ENCODE measurements at regions not wholly inside any gene's neighbourhood (a gene's known extent, or its start where the extent isn't known, plus 50 kb on each side); places are given as distances from the start of the nearest gene placed in this dataset.

DNA sequence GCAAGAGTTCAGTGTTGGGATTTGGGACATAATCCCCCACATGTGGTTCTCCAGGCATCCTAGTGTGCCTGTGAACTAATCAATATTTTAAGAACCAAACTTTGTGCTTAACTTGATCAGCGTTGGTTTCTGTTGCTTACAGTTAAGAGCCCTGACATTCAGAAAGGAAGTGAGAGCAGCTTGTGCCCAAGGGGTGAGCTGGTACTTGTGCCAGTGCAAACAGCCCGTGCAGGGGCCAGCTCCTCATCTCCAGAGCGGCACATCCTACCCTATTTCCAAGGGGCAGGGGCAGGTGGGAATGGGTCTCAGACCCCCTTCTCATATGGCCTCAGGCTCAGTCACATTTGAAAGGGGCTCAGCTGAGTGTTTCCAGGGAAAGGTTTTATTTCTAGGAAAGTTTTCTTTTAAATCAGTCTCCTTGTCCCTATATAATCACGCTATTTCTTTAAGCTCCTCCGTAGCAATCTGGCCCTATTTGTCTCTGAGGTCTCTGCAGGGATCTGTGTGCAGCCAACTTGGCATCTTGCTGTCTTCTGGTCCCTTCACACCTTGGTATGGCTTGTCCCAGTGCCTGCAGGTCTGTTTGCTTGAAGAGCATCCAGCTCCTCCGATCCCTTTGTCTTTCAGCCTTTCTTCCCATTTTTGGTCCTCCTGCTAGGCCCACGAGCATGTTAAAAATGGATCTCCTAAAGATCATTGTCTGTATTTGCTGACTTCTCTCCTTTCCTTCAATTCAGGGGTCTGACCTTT is 358.9 kb downstream of the HRH4 start:
- DNase-seq (ENCODE audit: low read depth), result no peak

DNA sequence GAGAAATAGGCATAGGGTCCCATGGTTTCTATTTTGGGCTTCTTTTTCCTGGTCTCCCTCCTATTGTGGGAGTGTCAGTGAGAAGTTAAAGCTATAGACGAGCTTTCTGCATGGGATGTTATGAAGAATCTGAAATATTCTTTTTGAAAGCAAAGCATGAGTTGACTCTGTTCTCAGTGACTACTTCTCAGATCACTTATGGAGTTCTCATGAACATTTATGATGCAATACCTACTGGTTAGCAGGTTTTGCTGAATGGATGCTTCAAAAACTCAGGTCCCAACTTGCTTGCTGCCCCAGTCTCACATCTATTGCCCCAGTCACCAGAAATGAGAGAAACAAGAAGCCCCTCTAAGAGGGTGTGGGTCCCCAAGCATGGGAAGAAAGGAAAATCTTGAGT is 365.0 kb downstream of the HRH4 start:
- no peak for DNase-seq (ENCODE audit: low read depth)

DNA sequence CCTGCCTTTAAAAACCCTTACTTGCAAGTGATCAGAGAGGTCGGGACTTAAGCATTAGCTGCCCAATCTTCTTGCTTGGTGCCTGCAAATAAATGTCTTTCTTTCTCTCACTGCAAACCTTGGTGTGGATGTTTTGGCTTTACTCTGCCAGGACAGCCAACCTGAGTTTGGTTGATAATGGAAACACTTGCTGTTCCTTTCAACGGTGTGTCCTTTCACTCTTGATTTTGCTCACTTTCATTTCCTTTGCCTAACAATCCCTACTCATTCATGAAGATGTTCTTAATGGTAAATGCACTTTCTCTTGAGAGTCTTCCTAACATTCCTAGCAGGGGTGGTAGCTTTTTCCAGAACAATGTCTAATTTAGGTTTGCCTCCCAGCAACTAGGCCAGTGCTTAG is 366.2 kb downstream of the HRH4 start:
- no peak for DNase-seq (ENCODE audit: low read depth)

DNA sequence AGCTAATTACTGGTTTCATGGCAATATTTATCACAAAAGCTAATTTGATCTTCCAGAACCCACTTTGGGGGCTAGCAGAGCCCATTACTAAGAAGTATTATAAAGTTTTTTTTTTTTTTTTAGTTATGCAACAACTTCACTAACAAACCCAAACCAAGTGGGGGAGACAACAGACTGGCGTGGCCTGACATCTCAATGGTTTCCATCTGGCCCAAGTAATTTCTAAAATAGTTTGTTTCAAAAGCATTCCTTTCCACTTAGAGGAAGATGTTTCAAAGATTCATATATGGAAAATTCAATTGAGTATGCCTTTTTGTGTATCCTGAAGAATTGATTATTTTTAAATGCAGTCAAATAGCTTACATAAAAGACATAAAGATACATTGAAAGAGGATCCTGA is 367.1 kb downstream of the HRH4 start:
- no peak for DNase-seq (ENCODE audit: low read depth)

DNA sequence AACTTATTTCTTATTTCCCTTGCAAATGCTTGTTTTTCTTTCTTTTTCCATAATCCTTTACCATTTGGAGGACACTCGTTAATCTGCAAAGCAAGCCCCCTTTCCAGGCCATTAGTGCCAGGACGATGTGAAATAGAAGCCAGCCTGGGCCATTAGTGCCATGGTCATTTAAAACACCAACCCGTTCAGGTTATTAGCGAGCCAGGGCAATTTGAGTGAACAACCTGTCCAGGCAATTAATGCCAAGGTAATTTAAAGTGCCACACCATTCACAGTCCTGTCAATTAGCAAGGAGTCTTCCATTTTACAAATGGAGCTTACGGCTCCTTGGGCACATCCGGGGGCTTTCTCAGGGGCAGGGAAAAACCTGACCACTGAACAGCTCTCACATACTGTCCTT is 370.6 kb downstream of the HRH4 start:
- no peak for DNase-seq (ENCODE audit: low read depth)

DNA sequence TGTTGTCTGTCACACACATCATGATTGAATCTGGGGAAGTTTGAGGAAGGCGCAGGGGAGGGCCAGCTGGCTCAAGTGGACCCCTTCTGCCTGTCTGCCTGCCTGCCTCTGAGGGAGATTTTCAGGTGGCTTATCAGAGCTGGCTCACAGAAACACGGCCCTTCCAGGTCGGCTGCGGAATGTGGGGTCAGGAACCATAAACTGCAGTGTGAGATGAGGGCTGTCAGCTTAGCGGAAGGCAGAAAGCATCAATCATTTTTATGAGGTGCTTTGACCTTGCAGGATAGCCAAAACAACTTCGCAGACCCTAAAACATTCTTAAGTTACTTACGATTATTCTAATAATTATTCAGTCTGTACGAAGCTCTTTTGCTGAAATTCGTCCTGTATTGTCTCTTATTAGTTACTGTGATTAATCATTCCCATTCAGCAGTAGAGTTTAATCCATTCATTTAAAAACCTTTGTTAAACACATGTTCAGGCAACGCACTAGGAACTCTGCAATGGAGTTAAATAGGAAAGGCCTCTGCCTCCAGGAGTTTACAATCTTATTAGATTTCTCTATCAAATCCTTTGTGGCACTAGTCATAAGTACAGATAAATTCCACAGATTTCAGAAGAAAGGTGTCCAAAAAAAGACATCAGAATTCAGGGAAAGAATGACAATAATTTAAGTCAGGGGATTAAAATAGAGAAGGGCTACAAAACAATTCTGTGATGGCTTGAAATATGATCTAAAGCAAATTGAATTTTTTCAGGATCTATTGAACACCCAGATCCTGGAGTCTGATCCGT is 371.6 kb downstream of the HRH4 start:
- no peak for DNase-seq (ENCODE audit: low read depth)

DNA sequence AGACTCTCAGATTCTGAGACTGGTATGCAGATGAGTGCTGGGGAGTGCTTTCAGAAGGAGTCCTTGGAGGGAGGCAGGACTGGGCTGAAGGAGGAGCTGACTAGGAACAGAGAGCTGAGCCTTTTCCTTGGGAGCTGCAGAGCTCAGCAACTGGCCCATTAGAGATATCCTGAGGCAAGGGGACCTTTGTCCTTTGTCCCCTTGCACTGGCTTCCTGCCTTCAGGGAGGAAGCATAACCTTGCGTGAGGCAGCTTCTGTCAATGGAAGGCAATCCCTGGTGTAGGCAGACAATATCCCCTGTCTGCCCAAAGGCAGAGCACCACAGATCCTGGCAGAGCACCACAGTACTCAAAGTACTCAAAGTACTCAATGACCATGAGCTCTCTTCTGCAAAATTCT is 375.3 kb downstream of the HRH4 start:
- no peak for DNase-seq (ENCODE audit: low read depth)

DNA sequence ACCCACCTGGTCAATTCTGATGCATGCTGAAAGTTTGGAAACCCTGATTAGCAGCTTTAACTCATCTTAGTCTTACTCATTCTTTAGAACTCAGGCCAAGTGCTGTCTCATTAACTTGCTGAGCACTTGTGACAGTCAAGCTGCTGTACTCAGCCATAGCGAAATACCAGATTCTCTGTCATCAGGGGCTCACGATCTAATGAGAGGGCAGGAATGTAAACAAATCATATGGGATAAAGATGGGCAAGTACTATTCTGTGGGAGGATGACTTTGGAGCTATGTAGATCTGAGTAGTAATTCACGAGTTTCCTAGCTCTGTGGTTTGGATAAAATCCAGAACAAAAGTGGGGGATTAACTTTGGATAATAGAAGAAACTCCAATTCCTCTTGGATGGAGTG is 376.6 kb downstream of the HRH4 start:
- no peak for DNase-seq (ENCODE audit: low read depth)

DNA sequence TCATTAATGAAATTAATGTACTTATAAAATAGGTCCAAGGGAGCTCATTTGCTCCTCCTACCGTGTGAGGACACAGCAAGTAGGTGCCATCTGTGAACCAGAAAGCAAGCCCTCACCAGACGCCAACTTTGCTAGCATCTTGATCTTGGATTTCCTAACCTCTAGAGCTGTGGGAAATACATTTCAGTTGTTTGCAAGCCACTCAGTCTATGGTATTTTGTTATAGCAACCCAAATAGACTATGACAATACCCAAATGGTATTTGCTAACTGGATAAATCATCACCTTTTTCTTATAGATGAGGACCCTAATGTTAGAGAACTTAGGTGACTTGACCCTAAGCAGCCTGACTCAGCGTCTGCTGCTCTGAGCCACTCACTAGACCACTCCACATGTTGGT is 379.6 kb downstream of the HRH4 start:
- DNase-seq (ENCODE audit: low read depth), result no peak

DNA sequence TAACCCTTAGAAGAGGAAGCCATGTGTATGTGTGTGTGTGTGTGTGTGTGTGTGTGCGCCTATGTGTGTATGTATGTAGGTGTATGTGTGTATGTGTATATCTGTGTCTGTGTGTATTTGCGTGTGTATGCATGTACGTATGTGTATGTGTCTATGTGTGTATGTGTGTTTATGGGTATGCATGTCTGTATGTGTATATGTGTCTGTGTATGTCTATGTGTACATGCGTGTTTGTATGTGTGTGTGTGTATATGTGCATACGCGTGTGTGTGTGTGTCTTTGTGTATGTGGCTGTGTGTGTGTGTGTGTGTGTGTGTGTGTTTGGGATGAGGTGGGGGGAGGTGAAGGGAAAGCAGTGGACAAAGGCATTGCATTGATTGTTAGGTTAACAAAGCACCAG is 380.2 kb downstream of the HRH4 start:
- no peak for DNase-seq (ENCODE audit: low read depth)

DNA sequence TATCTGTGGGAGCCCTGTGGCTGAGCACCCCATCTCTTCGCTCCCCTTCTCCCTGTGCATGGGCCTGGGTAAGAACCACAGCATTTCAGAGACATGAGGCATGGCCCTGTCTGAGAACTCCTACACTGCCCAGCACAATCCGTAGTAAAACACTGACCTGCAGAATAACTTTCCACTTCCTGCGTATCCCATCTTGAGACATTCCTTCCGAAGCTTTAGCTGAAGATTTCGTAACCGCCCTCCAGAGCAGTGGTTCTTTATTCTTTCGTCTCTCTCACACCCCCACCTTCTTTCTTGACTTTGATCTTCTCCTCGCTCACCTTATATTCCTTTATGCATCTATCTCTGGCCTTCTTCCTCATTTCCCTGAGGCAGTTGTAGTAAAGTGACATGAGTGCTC is 381.1 kb downstream of the HRH4 start:
- DNase-seq (ENCODE audit: low read depth), result no peak

DNA sequence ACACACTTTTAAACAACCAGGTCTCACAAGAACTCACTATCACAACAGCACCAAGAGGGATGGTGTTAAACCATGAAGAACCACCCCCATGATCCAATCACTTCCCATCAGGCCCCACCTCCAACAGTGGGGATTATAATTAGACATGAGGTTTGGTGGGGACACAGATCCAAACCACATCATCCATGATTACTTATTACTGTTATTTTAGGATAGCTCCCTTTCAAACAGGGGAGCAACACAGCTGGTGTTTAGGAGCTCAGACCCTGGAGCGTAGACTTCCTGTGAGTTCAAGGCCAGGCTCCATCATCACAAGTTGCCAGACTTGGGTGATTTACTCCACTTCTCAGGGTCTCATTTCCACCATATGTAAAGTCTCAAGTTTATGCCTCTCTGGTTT is 382.7 kb downstream of the HRH4 start:
- peak; percentile 42 for DNase-seq (ENCODE audit: low read depth)

DNA sequence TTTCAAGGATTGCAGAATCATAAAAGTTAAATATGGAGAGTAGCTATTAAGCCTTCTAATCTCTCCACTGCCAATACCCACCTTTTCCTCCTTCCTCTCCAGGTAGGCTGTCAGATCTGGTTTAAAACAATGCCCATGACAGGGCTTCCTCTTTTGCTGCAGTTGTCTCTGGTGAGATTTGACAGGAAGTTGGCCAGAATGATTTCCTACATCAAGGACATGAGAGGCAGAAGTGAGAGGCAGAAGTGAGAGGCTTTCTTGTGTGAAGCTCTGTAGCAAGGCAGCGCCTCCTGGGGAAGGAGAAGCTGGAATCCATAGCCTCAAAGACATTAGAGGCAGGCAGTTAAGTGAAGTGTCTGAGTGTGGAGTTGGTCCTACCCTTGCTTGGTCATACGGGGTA is 385.7 kb downstream of the HRH4 start:
- no peak for DNase-seq (ENCODE audit: low read depth)

DNA sequence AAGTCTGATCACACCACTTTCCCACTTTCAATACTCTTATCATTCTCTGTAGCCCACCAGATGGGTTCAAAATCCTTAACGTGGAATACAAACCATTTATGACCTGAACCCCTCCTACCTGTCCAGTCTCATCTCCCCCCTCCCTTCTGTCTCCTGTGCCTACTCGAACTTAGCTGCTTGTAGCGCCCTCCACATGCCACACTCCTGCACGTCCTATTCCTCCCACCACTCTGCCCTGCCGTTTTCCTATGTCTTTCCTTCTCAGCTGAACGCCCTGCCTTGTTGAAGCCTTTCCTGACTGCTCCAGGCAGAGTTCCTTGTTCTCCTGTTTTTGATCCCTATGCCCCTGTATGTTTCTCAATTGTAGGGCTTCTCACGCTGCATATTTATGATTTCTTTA is 390.1 kb downstream of the HRH4 start:
- DNase-seq (ENCODE audit: low read depth), result no peak

DNA sequence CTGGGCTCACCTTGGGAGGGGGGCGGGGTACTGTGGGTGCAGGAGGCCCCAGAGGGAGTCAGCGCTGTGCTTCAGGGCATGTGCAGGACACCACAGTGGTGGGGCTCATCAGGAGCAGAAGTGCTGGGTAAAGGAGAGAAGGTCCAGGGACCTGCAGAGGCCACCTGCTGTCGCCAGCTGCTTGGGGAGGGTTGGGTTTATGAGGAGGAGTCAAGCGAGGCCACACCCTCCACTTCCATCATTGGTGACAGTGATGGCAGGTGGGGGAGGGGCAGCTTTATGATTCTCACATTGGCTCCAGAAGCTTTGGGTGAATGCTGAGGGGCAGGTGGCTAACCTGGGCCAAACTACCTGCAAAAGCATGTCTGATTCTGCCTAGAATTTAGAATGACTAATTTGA is 392.6 kb downstream of the HRH4 start:
- no peak for DNase-seq (ENCODE audit: low read depth)

DNA sequence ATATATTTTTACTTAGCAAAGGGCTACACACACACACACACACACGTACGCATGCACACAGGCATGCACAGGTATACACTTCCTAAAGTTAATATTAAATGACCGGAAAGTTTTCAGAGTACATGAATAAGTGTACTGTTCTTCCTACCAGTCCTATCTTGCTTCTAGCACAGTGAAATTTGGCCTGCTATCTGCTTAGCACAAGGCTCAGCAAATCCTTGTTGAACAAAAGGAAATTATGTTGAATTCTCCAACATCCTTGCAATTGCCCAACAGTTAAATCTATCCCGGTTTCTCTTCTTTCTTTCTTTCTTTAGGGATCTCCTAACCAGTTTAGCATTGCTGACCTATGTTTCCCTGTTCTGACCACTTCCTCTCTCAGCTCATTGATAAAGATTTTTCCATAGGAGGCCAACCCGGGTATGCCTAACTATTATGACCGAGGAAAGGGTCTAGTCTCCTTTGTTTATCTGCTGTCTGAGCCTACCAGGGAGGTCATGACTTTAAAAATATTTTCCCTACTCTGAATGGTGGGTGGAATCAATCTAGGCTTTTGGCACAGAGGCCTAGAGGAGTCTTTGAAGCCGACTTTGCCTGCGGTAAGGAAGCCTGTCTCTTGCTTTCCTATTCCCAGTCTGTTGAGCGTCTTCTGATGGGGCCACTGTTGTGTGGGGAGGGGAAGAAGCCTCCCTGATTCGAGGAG is 400.7 kb downstream of the HRH4 start:
- no peak for DNase-seq (ENCODE audit: low read depth)

DNA sequence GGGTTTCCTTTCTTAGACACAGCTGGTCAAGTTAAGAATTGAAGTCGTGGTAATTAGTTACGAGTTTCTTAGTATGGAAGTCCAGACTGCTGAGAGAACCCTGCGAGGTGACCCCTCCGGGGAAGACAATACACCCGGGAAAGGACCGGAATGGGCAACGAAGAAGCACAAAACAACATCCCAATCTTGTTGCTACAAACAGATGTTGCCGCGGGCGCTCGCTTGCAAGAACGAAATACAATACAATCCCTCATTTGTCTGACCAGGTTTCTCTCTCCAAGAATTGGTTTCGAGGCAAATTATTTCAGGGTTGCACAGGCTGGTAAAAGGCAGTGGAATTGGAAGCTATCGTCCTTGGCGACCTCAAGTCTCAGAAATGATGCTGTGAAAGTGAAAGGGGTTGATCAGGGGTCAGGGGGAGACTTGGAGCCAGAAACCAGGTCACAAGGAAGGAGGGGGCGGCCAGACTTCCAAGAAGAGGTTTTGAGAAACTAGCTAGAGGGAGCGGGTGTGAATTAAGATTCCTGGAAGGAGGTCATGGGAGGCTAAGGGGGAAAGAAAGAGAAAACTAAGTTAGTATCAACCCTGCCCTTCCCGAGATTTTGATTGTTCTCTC is 401.9 kb downstream of the HRH4 start:
- DNase-seq (ENCODE audit: low read depth), result no peak

DNA sequence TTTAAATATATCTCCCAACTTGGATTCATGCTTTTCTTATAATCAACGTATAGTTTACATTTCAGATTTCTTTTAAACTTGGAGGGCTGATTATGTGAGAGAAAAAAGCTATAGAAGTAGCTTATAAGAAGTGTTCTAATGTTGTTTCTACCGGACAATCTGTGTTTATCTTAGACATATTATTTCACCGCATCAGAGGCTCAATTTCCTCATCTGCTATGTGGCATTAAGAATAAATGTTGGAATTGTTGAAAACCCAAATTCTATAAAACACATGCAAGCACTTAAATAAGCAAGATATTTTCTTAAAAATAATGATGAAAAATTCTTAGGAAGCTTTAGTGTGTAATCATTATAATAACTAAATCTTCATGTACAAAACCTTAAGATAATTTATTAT is 407.9 kb downstream of the HRH4 start:
- no peak for DNase-seq (ENCODE audit: low read depth)

DNA sequence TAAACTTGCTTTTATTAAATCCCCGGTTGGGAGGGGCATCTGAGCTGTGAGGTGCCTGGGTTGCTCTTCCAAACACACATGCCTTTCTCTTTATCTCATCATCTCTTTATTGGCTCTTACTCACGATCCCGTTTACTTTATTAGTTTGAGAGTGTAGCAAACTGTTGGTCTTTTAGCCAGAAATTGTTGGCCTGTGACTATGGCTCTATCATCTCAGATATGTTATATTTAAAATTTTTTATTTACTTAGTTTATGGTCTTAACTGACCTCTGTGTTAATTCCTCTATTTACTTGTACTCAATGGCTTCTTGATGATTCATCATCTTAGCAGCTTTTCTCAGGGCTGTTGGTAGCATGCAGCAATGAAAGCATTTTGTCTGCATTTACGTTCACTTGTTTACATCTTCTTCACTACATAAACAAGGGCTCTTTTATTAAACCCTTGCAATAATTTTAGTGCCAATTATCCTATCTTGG is 408.4 kb downstream of the HRH4 start:
- DNase-seq (ENCODE audit: low read depth), result peak; percentile 35

DNA sequence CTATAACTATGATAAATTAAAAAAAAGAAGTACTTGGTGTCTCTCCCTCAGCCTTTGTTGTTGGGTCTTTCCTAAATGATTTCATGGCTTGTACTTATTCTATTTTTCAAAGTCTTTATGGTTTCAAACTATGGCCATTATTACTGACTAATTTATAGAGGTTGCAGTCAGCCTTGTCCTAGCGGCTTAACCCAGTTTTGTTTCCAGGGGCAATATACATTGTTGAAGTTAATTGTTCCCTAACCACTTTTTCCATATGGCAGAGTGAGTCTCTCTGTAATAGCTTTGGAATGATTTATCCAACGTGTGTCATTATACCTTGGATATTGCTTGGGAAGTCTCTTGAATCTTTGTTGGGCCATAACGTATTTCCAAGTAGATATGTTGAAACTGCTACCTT is 408.8 kb downstream of the HRH4 start:
- no peak for DNase-seq (ENCODE audit: low read depth)

DNA sequence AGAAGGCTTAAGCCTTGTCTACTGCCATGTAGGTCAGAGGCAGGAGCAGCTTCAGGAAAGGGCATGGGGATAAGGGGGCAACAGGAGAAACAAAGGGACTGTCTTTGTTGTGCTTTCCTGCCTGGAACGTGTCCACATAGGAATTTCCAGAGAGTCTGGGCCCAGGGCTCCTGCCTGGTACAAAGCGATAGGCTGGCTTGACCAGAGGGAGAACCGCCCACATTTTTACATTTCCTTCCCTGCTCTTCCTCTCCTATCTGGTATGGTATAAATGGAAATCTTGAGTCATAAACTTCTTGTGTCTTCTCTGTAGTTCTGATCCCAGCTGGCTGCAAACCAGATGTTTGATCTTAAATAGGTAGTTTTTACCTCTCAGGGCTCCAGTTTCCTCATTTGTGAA is 414.8 kb downstream of the HRH4 start:
- no peak for DNase-seq (ENCODE audit: low read depth)

DNA sequence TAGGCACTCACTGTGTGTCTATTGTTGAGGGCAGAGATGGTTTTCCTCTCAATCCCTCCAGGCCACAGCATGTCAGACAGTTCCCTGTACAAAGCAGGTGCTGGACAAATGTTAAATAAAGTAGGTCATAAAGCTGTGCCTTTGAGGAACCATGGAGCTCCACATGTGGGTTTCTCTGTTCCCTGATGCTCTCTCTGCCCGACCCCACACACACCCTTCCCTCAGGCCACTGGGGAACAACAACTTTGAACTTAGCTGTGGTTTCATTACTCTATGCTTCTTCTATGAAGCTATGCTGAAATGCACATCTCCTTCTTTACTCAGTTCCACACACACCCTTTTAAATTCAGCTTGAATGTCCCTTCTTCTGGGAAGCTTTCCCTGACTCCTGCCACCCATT is 415.3 kb downstream of the HRH4 start:
- DNase-seq (ENCODE audit: low read depth), result peak; percentile 60

Data from myocyte (in vitro differentiated cells).